ENCODE measurements at regions not wholly inside any gene's neighbourhood (a gene's known extent, or its start where the extent isn't known, plus 50 kb on each side); places are given as distances from the start of the nearest gene placed in this dataset.

DNA sequence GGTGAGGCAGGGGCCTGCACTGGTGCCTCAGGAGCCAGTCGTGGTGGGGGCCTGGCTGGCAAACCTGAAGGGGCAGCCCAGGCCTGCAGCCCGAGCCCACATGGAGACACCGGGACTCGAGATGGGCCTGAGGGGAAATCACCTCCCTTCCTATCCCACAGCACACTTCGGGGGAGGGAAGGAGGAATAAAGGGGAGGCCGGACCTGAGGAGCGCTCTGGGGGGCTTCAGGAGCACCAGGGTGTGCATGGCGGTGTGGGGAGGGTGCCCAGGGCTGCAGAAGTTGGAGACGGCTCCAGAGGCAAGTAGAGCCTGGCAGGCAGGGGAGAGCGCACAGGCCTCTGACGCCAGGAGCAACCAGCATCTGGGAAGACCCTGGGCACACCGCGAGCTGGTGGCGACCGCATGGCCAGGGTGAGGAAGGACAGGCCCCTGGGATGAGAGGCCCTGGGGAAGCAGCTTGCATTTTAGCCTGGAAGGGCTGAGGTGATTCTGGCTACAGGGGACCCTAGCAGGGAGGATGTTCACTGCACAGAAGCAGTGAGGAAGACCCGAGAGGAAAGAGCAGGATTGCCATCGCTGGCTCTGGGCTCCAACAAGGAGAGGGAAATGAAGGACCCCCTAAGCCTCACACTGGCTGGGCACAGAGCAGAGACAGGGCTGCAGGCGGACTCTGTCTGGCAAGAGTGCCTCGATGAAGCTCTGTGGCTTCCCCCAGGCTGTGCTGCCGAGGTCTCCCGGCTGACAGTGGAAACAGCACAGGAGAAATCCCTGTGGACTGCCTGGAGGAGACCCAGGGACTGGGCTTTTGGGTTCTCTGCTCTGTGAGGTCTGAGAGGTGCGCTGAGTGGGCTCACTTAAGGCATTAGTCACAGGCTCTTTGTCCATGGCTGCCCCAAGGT, 457.7 kb downstream of the BRD1 start:
- TF ChIP-seq, protein P1, sequence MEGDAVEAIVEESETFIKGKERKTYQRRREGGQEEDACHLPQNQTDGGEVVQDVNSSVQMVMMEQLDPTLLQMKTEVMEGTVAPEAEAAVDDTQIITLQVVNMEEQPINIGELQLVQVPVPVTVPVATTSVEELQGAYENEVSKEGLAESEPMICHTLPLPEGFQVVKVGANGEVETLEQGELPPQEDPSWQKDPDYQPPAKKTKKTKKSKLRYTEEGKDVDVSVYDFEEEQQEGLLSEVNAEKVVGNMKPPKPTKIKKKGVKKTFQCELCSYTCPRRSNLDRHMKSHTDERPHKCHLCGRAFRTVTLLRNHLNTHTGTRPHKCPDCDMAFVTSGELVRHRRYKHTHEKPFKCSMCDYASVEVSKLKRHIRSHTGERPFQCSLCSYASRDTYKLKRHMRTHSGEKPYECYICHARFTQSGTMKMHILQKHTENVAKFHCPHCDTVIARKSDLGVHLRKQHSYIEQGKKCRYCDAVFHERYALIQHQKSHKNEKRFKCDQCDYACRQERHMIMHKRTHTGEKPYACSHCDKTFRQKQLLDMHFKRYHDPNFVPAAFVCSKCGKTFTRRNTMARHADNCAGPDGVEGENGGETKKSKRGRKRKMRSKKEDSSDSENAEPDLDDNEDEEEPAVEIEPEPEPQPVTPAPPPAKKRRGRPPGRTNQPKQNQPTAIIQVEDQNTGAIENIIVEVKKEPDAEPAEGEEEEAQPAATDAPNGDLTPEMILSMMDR (IDR thresholded peaks at IDR 0.05; ENCODE audit: low read depth, low read length, poor library complexity, severe bottlenecking) = no peak
- TF ChIP-seq EZH2phosphoT487 (IDR thresholded peaks at IDR 0.05; ENCODE audit: borderline replicate concordance, low read length) = no peak
